MM.1S (cell line): ENCODE measurements at regions not wholly inside any gene's neighbourhood (a gene's known extent, or its start where the extent isn't known, plus 50 kb on each side); places are given as distances from the start of the nearest gene placed in this dataset.
"Not testable (repeated sequence)": the region's sequence is repeated elsewhere in the genome, so short reads cannot be mapped to it uniquely, and the experiment has no call there.

Experiments
- DNase-seq: peaks from one replicate; pipeline ENCODE4 v3.0.0-alpha.2; 2015
- H2AFZ ChIP-seq: fragments of 300-600 bp; sonication (generic); 2 replicates; pipeline ENCODE4 v1.6.0; 2016; ENCODE audit warnings: antibody characterized with exemption, low read length
- H3F3A ChIP-seq: fragments of 300-600 bp; sonication (generic); 2 replicates; pipeline ENCODE4 v1.6.1; 2016; ENCODE audit warnings: mild to moderate bottlenecking, antibody characterized with exemption, low read length, moderate library complexity, mixed read lengths; ENCODE audit not compliant: insufficient read depth
- H3K27ac ChIP-seq: fragments of 300-600 bp; sonication (generic); 2 replicates; pipeline ENCODE4 v1.5.1; 2016; ENCODE audit warnings: mild to moderate bottlenecking, low read length
- H3K27me3 ChIP-seq: fragments of 300-600 bp; sonication (generic); replicated peaks from 2 replicates; pipeline ENCODE4 v1.6.0; 2016; ENCODE audit warnings: low read length; ENCODE audit not compliant: insufficient read depth
- H3K36me3 ChIP-seq: fragments of 300-600 bp; sonication (generic); replicated peaks from 2 replicates; pipeline ENCODE4 v1.6.1; 2016; ENCODE audit warnings: mild to moderate bottlenecking, low read length, mixed read lengths; ENCODE audit not compliant: insufficient read depth
- H3K4me1 ChIP-seq: fragments of 300-600 bp; sonication (generic); 2 replicates; pipeline ENCODE4 v1.6.1; 2016; ENCODE audit warnings: low read length, mixed read lengths
- H3K4me2 ChIP-seq: fragments of 300-600 bp; sonication (generic); 2 replicates; pipeline ENCODE4 v1.6.0; 2016; ENCODE audit warnings: low read depth, low read length
- H3K4me3 ChIP-seq: fragments of 300-600 bp; sonication (generic); 2 replicates; pipeline ENCODE4 v1.5.1; 2016; ENCODE audit warnings: low read length, mixed read lengths
- H3K79me2 ChIP-seq: fragments of 300-600 bp; sonication (generic); 2 replicates; pipeline ENCODE4 v1.6.1; 2016; ENCODE audit warnings: mixed run types, low read length, mixed read lengths
- H3K9ac ChIP-seq: fragments of 300-600 bp; sonication (generic); 2 replicates; pipeline ENCODE4 v1.6.1; 2016; ENCODE audit warnings: low read length, mixed read lengths
- H3K9me2 ChIP-seq: fragments of 300-600 bp; sonication (generic); replicated peaks from 2 replicates; pipeline ENCODE4 v1.6.1; 2016; ENCODE audit warnings: mild to moderate bottlenecking, low read length, mixed read lengths; ENCODE audit not compliant: insufficient read depth
- H3K9me3 ChIP-seq: fragments of 300-600 bp; sonication (generic); replicated peaks from 2 replicates; pipeline ENCODE4 v1.6.1; 2016; ENCODE audit warnings: mild to moderate bottlenecking, low read length, mixed read lengths; ENCODE audit not compliant: insufficient read depth
- H4K20me1 ChIP-seq: fragments of 300-600 bp; sonication (generic); 2 replicates; pipeline ENCODE4 v1.6.1; 2016; ENCODE audit warnings: mild to moderate bottlenecking, low read length, moderate library complexity, mixed read lengths; ENCODE audit not compliant: insufficient read depth

- not testable (repeated sequence) for H4K20me1 ChIP-seq, H3K4me3 ChIP-seq, H3K9me3 ChIP-seq, H2AFZ ChIP-seq, H3K9ac ChIP-seq, H3K27me3 ChIP-seq, H3K27ac ChIP-seq, DNase-seq, H3K4me1 ChIP-seq, H3K36me3 ChIP-seq, H3K79me2 ChIP-seq, H3K4me2 ChIP-seq, H3K9me2 ChIP-seq, H3F3A ChIP-seq
Observed at GRCh38 chr17:64800987-64801386, 118.3 kb downstream of the LRRC37A3 start.

DNA sequence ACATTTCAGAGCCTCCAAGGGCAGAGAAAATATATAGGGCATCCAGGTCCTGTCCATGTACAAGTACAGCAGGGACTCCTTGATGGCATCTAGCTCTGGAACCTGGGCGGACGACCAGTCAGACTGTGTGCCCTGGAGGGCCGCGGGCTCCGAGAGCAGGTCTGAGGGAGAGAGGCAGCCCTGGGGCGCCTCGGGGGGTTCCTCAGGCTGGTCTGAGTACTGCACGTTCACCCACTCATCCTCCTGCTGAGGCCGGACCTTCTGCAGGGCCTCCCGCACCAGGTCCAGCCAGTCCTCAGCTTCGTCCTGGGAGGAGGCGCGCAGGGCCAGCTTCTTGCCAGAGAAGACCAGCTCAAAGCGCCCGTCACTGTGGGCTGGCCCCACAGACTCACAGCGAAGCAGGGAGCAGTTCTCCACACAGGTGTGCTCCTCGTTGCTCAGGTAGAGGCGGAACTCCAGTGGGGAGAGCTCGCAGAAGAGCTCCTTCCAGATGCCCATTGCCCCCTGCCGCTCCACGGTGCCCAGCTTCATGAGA, 118.8 kb downstream of the LRRC37A3 start:
- H3K9ac ChIP-seq, H3K4me3 ChIP-seq, H3F3A ChIP-seq, H3K4me1 ChIP-seq, H2AFZ ChIP-seq, H3K36me3 ChIP-seq, H3K27ac ChIP-seq, H4K20me1 ChIP-seq, H3K4me2 ChIP-seq, H3K79me2 ChIP-seq, DNase-seq, H3K9me2 ChIP-seq, H3K27me3 ChIP-seq, H3K9me3 ChIP-seq: not testable (repeated sequence)

GRCh38 chr17:64799543-64800188, 119.6 kb downstream of the LRRC37A3 start:
- H3K27ac ChIP-seq, H3K36me3 ChIP-seq, H4K20me1 ChIP-seq, H3K9ac ChIP-seq, DNase-seq, H2AFZ ChIP-seq, H3K27me3 ChIP-seq, H3K4me3 ChIP-seq, H3F3A ChIP-seq, H3K9me2 ChIP-seq, H3K4me1 ChIP-seq, H3K4me2 ChIP-seq, H3K79me2 ChIP-seq, H3K9me3 ChIP-seq: not testable (repeated sequence)

DNA sequence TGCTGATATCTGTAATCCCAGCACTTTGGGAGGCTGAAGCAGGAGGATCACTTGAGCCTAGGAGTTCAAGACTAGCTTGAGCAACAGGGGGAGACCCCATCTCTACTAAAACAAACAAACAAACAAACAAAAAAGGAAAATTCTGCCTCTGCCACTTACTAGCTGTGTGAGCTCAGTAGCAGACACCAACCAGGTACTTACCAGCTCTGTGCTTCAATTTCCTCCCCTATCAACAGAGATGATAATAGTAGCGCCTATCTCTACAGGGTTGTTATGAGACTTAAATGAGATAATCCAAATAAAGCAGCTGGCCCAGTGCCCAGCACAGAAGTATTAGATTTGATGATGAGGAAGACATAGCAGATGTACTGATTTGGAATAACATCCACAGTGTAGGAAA, 120.3 kb downstream of the LRRC37A3 start:
- H3K36me3 ChIP-seq, H3F3A ChIP-seq, H3K9me2 ChIP-seq, H3K9ac ChIP-seq, H3K27me3 ChIP-seq, H3K79me2 ChIP-seq, H3K27ac ChIP-seq, H2AFZ ChIP-seq, H3K4me1 ChIP-seq, DNase-seq, H3K9me3 ChIP-seq, H3K4me3 ChIP-seq, H4K20me1 ChIP-seq, H3K4me2 ChIP-seq: not testable (repeated sequence)

DNA sequence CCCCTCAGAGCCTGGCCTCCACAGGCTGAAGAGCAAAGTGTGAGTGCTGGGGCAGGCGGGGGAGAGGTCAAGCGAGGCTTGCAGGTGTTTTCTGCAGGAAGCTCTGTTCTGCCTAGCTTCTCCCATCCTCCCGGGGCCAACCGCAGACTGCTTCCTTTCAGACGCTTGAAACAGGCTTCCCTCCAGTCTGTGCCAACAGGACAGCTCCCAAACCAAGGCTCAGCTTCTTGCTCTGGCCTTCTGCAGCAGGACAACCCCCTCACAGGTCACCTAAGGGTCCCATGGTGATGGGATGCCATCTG, 120.8 kb downstream of the LRRC37A3 start:
- H3K9ac ChIP-seq, DNase-seq, H4K20me1 ChIP-seq, H3K4me2 ChIP-seq, H3K79me2 ChIP-seq, H3K27me3 ChIP-seq, H3K27ac ChIP-seq, H3K36me3 ChIP-seq, H3F3A ChIP-seq, H3K4me3 ChIP-seq, H3K9me3 ChIP-seq, H3K9me2 ChIP-seq, H3K4me1 ChIP-seq, H2AFZ ChIP-seq: not testable (repeated sequence)

DNA sequence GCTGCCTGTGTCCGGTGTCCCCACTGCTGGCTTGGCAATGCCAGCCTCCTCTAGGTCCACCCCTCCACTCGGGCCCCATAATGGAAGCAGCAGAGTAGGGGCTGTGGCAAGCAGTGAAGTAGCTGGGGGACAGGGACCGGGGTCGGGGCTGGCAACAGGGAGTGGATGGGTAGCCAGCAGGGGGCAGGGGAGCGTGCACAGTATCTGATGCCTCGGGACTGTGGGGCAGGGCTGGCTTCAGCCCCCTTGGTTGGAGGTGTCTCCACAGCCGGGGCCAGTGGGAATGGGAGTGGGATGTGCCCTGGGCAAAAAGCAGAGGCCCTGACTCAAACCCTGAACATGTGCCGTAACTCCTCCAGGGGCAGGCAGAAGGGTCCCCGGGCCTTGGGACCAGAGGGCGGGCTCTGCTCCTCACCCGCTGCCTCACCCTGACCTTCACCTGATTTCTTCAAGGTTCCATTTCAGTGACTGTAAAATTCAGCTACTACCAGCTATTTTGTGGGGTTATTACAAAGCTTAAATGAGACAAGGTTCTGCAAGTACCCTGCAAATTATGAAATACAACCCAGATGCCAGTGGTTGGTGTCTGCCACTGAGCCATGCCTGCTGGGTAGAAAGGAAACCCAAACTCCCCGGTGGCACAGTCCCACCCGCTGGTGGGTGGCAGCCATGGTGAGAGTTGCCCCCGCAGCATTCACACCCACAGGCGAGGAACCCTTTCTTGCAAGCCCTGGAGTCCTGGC, 121.4 kb downstream of the LRRC37A3 start:
- H3K4me2 ChIP-seq, H3K27ac ChIP-seq, H3K79me2 ChIP-seq, H3K4me3 ChIP-seq, H3K27me3 ChIP-seq, H3K36me3 ChIP-seq, H3K9ac ChIP-seq, DNase-seq, H3F3A ChIP-seq, H3K9me3 ChIP-seq, H3K4me1 ChIP-seq, H4K20me1 ChIP-seq, H3K9me2 ChIP-seq, H2AFZ ChIP-seq: not testable (repeated sequence)

- H3K27me3 ChIP-seq, DNase-seq, H3K9ac ChIP-seq, H4K20me1 ChIP-seq, H3K4me2 ChIP-seq, H3K9me2 ChIP-seq, H3K4me1 ChIP-seq, H3K4me3 ChIP-seq, H3K36me3 ChIP-seq, H3F3A ChIP-seq, H3K27ac ChIP-seq, H2AFZ ChIP-seq, H3K9me3 ChIP-seq, H3K79me2 ChIP-seq: not testable (repeated sequence)
Observed at GRCh38 chr17:64795342-64795741, 123.9 kb downstream of the LRRC37A3 start.

DNA sequence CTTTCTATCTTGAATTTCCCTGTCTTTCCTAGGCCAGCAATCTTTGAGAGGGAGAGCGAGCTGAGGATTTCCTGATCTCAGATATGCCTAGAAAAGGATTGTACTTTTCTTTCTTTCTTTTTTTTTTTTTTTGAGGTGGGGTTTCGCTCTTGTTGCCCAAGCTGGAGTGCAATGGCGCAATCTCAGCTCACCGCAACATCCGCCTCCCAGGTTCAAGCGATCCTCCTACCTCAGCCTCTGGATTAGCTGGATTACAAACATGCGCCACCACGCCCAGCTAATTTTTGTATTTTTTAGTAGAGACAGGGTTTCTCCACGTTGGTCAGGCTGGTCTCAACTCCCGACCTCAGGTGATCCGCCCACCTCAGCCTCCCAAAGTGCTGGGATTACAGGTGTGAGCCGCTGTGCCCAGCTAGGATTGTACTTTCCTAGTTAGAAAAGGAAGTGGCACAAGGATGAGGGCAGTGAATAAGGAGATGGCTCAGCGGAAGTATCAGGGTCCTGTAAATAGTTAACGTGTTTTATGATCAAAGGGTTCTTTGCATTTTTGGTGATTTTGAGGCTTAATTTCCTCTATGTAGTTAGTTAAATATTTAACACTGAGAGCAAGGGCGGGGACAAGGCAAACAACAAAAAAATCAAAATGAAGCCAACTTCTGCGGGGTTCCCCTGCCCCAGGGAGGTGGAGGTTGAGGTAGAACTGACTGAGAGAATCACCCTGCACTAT, 124.6 kb downstream of the LRRC37A3 start:
- H3F3A ChIP-seq, DNase-seq, H3K27me3 ChIP-seq, H3K4me1 ChIP-seq, H3K27ac ChIP-seq, H4K20me1 ChIP-seq, H3K9me3 ChIP-seq, H3K4me2 ChIP-seq, H3K36me3 ChIP-seq, H3K9ac ChIP-seq, H3K79me2 ChIP-seq, H2AFZ ChIP-seq, H3K4me3 ChIP-seq, H3K9me2 ChIP-seq: not testable (repeated sequence)
